Endodermal cell (in vitro differentiated cells): ENCODE measurements at regions not wholly inside any gene's neighbourhood (a gene's known extent, or its start where the extent isn't known, plus 50 kb on each side); places are given as distances from the start of the nearest gene placed in this dataset.
A peak's percentile ranks its signal among the peaks of the same experiment; 100 is the strongest.

ENCODE experiments used
- DNase-seq: peaks from one replicate; pipeline ENCODE4 v3.0.0-alpha.2; 2017
- H3K27ac ChIP-seq: 2 replicates; pipeline ENCODE4 v1.5.1; 2013; ENCODE audit warnings: mild to moderate bottlenecking, low read depth, low read length, moderate library complexity
- H3K27me3 ChIP-seq: 2 replicates; pipeline ENCODE4 v1.6.1; 2013; ENCODE audit warnings: mild to moderate bottlenecking, low read length, moderate library complexity; ENCODE audit not compliant: insufficient read depth, control insufficient read depth, poor library complexity, severe bottlenecking
- H3K36me3 ChIP-seq: 2 replicates; pipeline ENCODE4 v1.7.0; 2013; ENCODE audit warnings: mild to moderate bottlenecking, low read length, moderate library complexity; ENCODE audit not compliant: control insufficient read depth, insufficient read depth
- H3K4me1 ChIP-seq: one replicate; pipeline ENCODE4 v1.7.0; 2013; ENCODE audit warnings: low read length; ENCODE audit not compliant: control insufficient read depth, insufficient read depth
- H3K4me3 ChIP-seq: 2 replicates; pipeline ENCODE4 v1.5.1; 2013; ENCODE audit warnings: mild to moderate bottlenecking, low read length, moderate library complexity
- H3K9ac ChIP-seq: 2 replicates; pipeline ENCODE4 v1.6.1; 2013; ENCODE audit warnings: mild to moderate bottlenecking, low read length, moderate library complexity; ENCODE audit not compliant: poor library complexity, severe bottlenecking; ENCODE audit errors: extremely low read depth
- H3K9me3 ChIP-seq: 2 replicates; pipeline ENCODE4 v1.6.1; 2013; ENCODE audit warnings: mild to moderate bottlenecking, low read length, moderate library complexity; ENCODE audit not compliant: control insufficient read depth
- H3K27ac Mint-ChIP-seq: 2 replicates; pipeline ENCODE4 v1.8.0; 2020; ENCODE audit warnings: mixed read lengths
- H3K27me3 Mint-ChIP-seq: 2 replicates; pipeline ENCODE4 v1.8.0; 2021; ENCODE audit warnings: mild to moderate bottlenecking, mixed read lengths; ENCODE audit not compliant: insufficient read depth
- H3K36me3 Mint-ChIP-seq: 2 replicates; pipeline ENCODE4 v1.8.0; 2020; ENCODE audit warnings: low read depth, mixed read lengths
- H3K4me1 Mint-ChIP-seq: 2 replicates; pipeline ENCODE4 v1.8.0; 2020; ENCODE audit warnings: mixed read lengths
- H3K4me3 Mint-ChIP-seq: 2 replicates; pipeline ENCODE4 v1.8.0; 2020; ENCODE audit warnings: mild to moderate bottlenecking, moderate library complexity, mixed read lengths
- H3K9me3 Mint-ChIP-seq: 2 replicates; pipeline ENCODE4 v1.8.0; 2020; ENCODE audit warnings: mild to moderate bottlenecking, mixed read lengths
- CTCF ChIP-seq: fragments of 200-600 bp; sonication (generic); conservative IDR thresholded peaks from 2 replicates; pipeline ENCODE4 v1.5.0; 2021; ENCODE audit warnings: antibody characterized with exemption, mild to moderate bottlenecking
- WGBS, 2 experiments: methylation state at CpG; one replicate each; pipeline versions ENCODE4 v1.1.5 to v1.1.7; 2013; ENCODE audit warnings: missing lambda C conversion rate in 2 of 2, mixed read lengths in 1 of 2; ENCODE audit not compliant: insufficient coverage in 1 of 2, insufficient read length in 1 of 2; 5-methylcytosine and 5-hydroxymethylcytosine counted together

GRCh38 chr19:29271341-29271740 is 58.4 kb upstream of the UQCRFS1 start:
- DNase-seq, result peak; percentile 7
- H3K9me3 Mint-ChIP-seq, result peaks cover 5% of the 10 kb centered on the region
- TF ChIP-seq CTCF, result no peak
- H3K27ac Mint-ChIP-seq, result no peak overlapping the region
- WGBS, 2 experiments, result 91 to 96% methylated on average over 3 of the region's 3 CpGs
- Histone ChIP-seq H3K36me3 (no peaks in the 10 kb centered on the region), H3K27ac (no peak overlapping the region), H3K4me3 (no peak overlapping the region), H3K9ac (no peak overlapping the region), H3K9me3 (no peaks in the 10 kb centered on the region), H3K4me1 (no peaks in the 10 kb centered on the region), H3K27me3 (no peaks in the 10 kb centered on the region)
- peaks cover 8% of the 10 kb centered on the region for H3K4me1 Mint-ChIP-seq
- peaks cover 9% of the 10 kb centered on the region for H3K27me3 Mint-ChIP-seq
- no peak overlapping the region for H3K4me3 Mint-ChIP-seq
- H3K36me3 Mint-ChIP-seq, result no peaks in the 10 kb centered on the region

- Mint-ChIP-seq H3K9me3 (peaks cover 5% of the 10 kb centered on the region), H3K27ac (no peak overlapping the region)
These were observed 59.0 kb upstream of the UQCRFS1 start for GRCh38 chr19:29271911-29272310.

GRCh38 chr19:29273000-29273640 is 60.2 kb upstream of the UQCRFS1 start:
- peak; percentile 20 for DNase-seq

More at GRCh38 chr19:29271911-29272310, 59.0 kb upstream of the UQCRFS1 start:
- TF ChIP-seq CTCF, result no peak
- Histone ChIP-seq H3K4me3 (no peak overlapping the region), H3K9me3 (no peaks in the 10 kb centered on the region), H3K36me3 (no peaks in the 10 kb centered on the region), H3K27me3 (no peaks in the 10 kb centered on the region), H3K4me1 (no peaks in the 10 kb centered on the region), H3K27ac (no peak overlapping the region), H3K9ac (no peak overlapping the region)
- Mint-ChIP-seq H3K36me3 (no peaks in the 10 kb centered on the region), H3K4me1 (peaks cover 8% of the 10 kb centered on the region), H3K27me3 (peaks cover 6% of the 10 kb centered on the region), H3K4me3 (no peak overlapping the region)
- 89 to 90% methylated on average over 4 of the region's 4 CpGs for WGBS, 2 experiments
- peak; percentile 3 for DNase-seq

More at GRCh38 chr19:29273000-29273640, 60.2 kb upstream of the UQCRFS1 start:
- no peak overlapping the region for H3K9ac ChIP-seq
- no peak overlapping the region for H3K4me3 ChIP-seq
- H3K27me3 Mint-ChIP-seq, result peaks cover 3% of the 10 kb centered on the region
- H3K27ac Mint-ChIP-seq, result no peak overlapping the region
- H3K4me1 Mint-ChIP-seq, result peaks cover 8% of the 10 kb centered on the region
- no peak overlapping the region for H3K27ac ChIP-seq
- no peak for TF ChIP-seq CTCF
- no peaks in the 10 kb centered on the region for H3K4me1 ChIP-seq
- 92 to 95% methylated on average over 8 of the region's 8 CpGs for WGBS, 2 experiments
- H3K9me3 Mint-ChIP-seq, result peaks cover 5% of the 10 kb centered on the region
- no peak overlapping the region for H3K4me3 Mint-ChIP-seq
- H3K9me3 ChIP-seq, result no peaks in the 10 kb centered on the region
- no peaks in the 10 kb centered on the region for H3K27me3 ChIP-seq
- no peaks in the 10 kb centered on the region for H3K36me3 Mint-ChIP-seq
- H3K36me3 ChIP-seq, result no peaks in the 10 kb centered on the region
